ENCODE measurements at regions not wholly inside any gene's neighbourhood (a gene's known extent, or its start where the extent isn't known, plus 50 kb on each side); places are given as distances from the start of the nearest gene placed in this dataset.

DNA sequence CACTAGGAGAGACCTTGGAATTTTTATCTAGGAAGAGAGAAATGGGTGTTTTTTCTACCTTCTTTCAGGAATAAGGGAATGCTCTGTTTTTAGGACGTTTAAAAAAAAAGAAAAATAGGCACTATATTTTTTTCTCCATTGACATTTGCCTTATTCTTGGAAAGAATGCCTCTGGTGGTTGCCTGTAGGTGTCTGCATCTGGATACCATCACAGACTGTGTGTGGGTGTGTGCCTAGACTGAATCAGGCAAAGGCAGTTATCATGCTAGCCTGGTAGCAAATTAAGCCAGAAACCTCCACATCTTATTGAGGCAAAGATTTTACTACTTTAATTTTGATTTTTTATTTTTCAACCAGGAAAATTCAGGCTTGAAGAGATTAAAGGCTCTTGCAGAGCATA, 513.6 kb upstream of the KCNMB2 start:
- dilution Hi-C loops (cut with MboI; ENCODE audit: extremely low pct_ligation_motif_present, low sequenced_read_pairs), result no loop called here
- FAIRE-seq (no peak), DNase-seq (ENCODE audit: low read depth, low spot score) (no peak)
- H3K36me3 ChIP-seq (ENCODE audit: control insufficient read depth in 2 of 2, extremely low read depth in 1 of 2, insufficient read depth in 2 of 2, low read length in 2 of 2), result no peaks in the 10 kb centered on the region
- TF ChIP-seq JUN (IDR thresholded peaks at IDR 0.05; ENCODE audit: borderline replicate concordance, insufficient read depth, insufficient read length, low read depth), result no peak
- TF ChIP-seq EZH2 (IDR thresholded peaks at IDR 0.05; ENCODE audit: borderline replicate concordance, low read depth, low read length, severe bottlenecking), result no peak
- no peak for TF ChIP-seq GATA2 (IDR thresholded peaks at IDR 0.05; ENCODE audit: insufficient read depth, insufficient read length, low read depth, low read length)
- TF ChIP-seq, protein P1, sequence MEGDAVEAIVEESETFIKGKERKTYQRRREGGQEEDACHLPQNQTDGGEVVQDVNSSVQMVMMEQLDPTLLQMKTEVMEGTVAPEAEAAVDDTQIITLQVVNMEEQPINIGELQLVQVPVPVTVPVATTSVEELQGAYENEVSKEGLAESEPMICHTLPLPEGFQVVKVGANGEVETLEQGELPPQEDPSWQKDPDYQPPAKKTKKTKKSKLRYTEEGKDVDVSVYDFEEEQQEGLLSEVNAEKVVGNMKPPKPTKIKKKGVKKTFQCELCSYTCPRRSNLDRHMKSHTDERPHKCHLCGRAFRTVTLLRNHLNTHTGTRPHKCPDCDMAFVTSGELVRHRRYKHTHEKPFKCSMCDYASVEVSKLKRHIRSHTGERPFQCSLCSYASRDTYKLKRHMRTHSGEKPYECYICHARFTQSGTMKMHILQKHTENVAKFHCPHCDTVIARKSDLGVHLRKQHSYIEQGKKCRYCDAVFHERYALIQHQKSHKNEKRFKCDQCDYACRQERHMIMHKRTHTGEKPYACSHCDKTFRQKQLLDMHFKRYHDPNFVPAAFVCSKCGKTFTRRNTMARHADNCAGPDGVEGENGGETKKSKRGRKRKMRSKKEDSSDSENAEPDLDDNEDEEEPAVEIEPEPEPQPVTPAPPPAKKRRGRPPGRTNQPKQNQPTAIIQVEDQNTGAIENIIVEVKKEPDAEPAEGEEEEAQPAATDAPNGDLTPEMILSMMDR (IDR thresholded peaks at IDR 0.05; ENCODE audit: extremely low read depth in 1 of 2, insufficient read depth in 1 of 2, low read depth in 1 of 2, low read length in 2 of 2), result no peak
- no peak for TF ChIP-seq MYC (IDR thresholded peaks at IDR 0.05; ENCODE audit: low read depth, low read length)
- no peaks in the 10 kb centered on the region for H3K9me3 ChIP-seq (replicated peaks; ENCODE audit: control insufficient read depth, insufficient read depth, low read length)
- H3K9ac ChIP-seq (replicated peaks; ENCODE audit: extremely low read depth, insufficient read depth, low read length), result no peak overlapping the region
- ChIA-PET CTCF (no interaction called here), POLR2A (no interaction called here)
- H3K27ac ChIP-seq (ENCODE audit: insufficient read depth, low read depth, low read length), result no peak overlapping the region
- H3K9me1 ChIP-seq (replicated peaks; ENCODE audit: control insufficient read depth, extremely low read depth, insufficient read depth, low read length), result no peaks in the 10 kb centered on the region
- intact Hi-C loops (cut with micrococcal nuclease), result loop anchor here (5.0 kb wide), 1 partner anchor 150 kb away; no protein-coding TSS in a partner anchor
- H3K4me3 ChIP-seq (replicated peaks in 1 of 3; ENCODE audit: insufficient read depth in 1 of 3, low read depth in 1 of 3, low read length in 3 of 3), result no peak overlapping the region
- no TSS peak for BruUV-seq (replicated peaks)
- H2AFZ ChIP-seq (ENCODE audit: low read depth, low read length), result no peak overlapping the region
- no peaks in the 10 kb centered on the region for H3K27me3 ChIP-seq (ENCODE audit: control insufficient read depth in 2 of 2, insufficient read depth in 2 of 2, low read length in 2 of 2)
- no peaks in the 10 kb centered on the region for H4K20me1 ChIP-seq (replicated peaks; ENCODE audit: control insufficient read depth, extremely low read depth, insufficient read depth, low read length)
- H3K4me2 ChIP-seq (ENCODE audit: insufficient read depth, low read length), result no peak overlapping the region
- H3K79me2 ChIP-seq (ENCODE audit: control insufficient read depth, insufficient read depth, low read length), result no peaks in the 10 kb centered on the region
- no peaks in the 10 kb centered on the region for H3K4me1 ChIP-seq (ENCODE audit: control insufficient read depth, extremely low read depth, insufficient read depth, low read length)

DNA sequence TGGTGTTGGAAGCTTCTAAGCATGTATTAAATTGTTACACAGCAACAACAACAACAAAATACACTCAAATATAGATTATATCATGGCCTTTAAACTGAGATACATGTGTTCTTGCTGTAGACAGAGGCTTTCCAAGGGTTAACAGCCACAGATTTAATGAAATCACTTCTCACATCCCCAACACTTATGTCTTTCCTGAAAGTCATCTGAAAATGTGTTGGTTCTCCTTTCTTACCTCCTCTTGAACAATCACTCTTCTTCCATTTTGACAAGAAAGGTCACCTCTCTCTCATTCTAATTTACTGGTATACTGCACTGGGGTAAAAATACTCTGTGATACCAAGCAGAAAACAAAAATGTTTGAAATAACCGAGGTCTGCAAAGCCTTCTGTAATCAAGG, 507.3 kb upstream of the KCNMB2 start:
- Histone ChIP-seq H4K20me1 (replicated peaks; ENCODE audit: control insufficient read depth, extremely low read depth, insufficient read depth, low read length) (no peaks in the 10 kb centered on the region), H3K4me2 (ENCODE audit: insufficient read depth, low read length) (no peak overlapping the region), H3K27ac (ENCODE audit: insufficient read depth, low read depth, low read length) (no peak overlapping the region), H3K36me3 (ENCODE audit: control insufficient read depth in 2 of 2, extremely low read depth in 1 of 2, insufficient read depth in 2 of 2, low read length in 2 of 2) (no peaks in the 10 kb centered on the region), H3K9me3 (replicated peaks; ENCODE audit: control insufficient read depth, insufficient read depth, low read length) (no peaks in the 10 kb centered on the region), H3K4me3 (replicated peaks in 1 of 3; ENCODE audit: insufficient read depth in 1 of 3, low read depth in 1 of 3, low read length in 3 of 3) (no peak overlapping the region), H3K27me3 (ENCODE audit: control insufficient read depth in 2 of 2, insufficient read depth in 2 of 2, low read length in 2 of 2) (no peaks in the 10 kb centered on the region), H3K4me1 (ENCODE audit: control insufficient read depth, extremely low read depth, insufficient read depth, low read length) (no peaks in the 10 kb centered on the region), H3K79me2 (ENCODE audit: control insufficient read depth, insufficient read depth, low read length) (no peaks in the 10 kb centered on the region), H3K9me1 (replicated peaks; ENCODE audit: control insufficient read depth, extremely low read depth, insufficient read depth, low read length) (no peaks in the 10 kb centered on the region), H3K9ac (replicated peaks; ENCODE audit: extremely low read depth, insufficient read depth, low read length) (no peak overlapping the region), H2AFZ (ENCODE audit: low read depth, low read length) (no peak overlapping the region)
- FAIRE-seq (no peak), DNase-seq (ENCODE audit: low read depth, low spot score) (no peak)
- TF ChIP-seq FOS (IDR thresholded peaks at IDR 0.05; ENCODE audit: borderline replicate concordance, insufficient read depth, low read length) (no peak), MYC (IDR thresholded peaks at IDR 0.05; ENCODE audit: low read depth, low read length) (no peak), GATA2 (IDR thresholded peaks at IDR 0.05; ENCODE audit: insufficient read depth, insufficient read length, low read depth, low read length) (no peak), EZH2 (IDR thresholded peaks at IDR 0.05; ENCODE audit: borderline replicate concordance, low read depth, low read length, severe bottlenecking) (no peak), POLR2AphosphoS5 (IDR thresholded peaks at IDR 0.05; ENCODE audit: insufficient read depth, low read depth, low read length) (no peak), JUN (IDR thresholded peaks at IDR 0.05; ENCODE audit: borderline replicate concordance, insufficient read depth, insufficient read length, low read depth) (no peak), POLR2A (IDR thresholded peaks at IDR 0.05; ENCODE audit: low read depth, low read length) (no peak)
- TF ChIP-seq, protein P1 (IDR thresholded peaks at IDR 0.05; ENCODE audit: extremely low read depth in 1 of 2, insufficient read depth in 1 of 2, low read depth in 1 of 2, low read length in 2 of 2), result no peak
- TF ChIP-seq, protein P2, sequence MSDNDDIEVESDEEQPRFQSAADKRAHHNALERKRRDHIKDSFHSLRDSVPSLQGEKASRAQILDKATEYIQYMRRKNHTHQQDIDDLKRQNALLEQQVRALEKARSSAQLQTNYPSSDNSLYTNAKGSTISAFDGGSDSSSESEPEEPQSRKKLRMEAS (IDR thresholded peaks at IDR 0.05; ENCODE audit: insufficient read depth, insufficient read length), result no peak
- dilution Hi-C loops (cut with MboI; ENCODE audit: extremely low pct_ligation_motif_present, low sequenced_read_pairs) (no loop called here), intact Hi-C loops (cut with micrococcal nuclease) (no loop called here)
- POLR2A ChIA-PET, result no interaction called here
- CTCF ChIA-PET, result no interaction called here
- BruUV-seq (replicated peaks), result no TSS peak
